ENCODE measurements at regions not wholly inside any gene's neighbourhood (a gene's known extent, or its start where the extent isn't known, plus 50 kb on each side); places are given as distances from the start of the nearest gene placed in this dataset.

DNA sequence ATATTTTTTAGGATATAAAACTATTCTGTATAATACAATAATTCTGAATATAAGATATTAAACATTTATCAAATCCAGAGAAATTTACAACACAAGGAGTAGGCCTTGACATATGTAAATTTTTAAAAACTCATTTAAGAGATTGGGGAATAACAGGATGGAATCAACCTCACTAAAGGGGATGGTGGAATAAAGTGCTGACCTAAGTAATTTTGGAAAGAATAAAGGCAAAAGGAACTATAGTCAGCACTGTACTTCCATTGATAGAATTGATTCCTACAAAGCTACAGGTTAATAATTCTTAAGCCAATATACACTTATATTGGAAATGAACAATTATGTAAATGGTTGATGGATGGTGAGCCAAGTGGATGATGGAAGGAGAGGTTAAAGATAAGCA, 549.3 kb downstream of the TBL1XR1 start:
- DNase-seq = no peak
- Histone ChIP-seq H3K27me3 (no peaks in the 10 kb centered on the region), H3K27ac (no peak overlapping the region), H3K4me3 (no peak overlapping the region), H3K9me3 (replicated peaks in 1 of 3) (no peaks in the 10 kb centered on the region), H3K4me1 (replicated peaks in 1 of 2) (no peaks in the 10 kb centered on the region), H3K36me3 (replicated peaks in 1 of 2) (no peaks in the 10 kb centered on the region)
- intact Hi-C loops (cut with DNase I) = no loop called here
- TF ChIP-seq POLR2A (IDR thresholded peaks at IDR 0.05) = no peak
- TF ChIP-seq, protein P1, sequence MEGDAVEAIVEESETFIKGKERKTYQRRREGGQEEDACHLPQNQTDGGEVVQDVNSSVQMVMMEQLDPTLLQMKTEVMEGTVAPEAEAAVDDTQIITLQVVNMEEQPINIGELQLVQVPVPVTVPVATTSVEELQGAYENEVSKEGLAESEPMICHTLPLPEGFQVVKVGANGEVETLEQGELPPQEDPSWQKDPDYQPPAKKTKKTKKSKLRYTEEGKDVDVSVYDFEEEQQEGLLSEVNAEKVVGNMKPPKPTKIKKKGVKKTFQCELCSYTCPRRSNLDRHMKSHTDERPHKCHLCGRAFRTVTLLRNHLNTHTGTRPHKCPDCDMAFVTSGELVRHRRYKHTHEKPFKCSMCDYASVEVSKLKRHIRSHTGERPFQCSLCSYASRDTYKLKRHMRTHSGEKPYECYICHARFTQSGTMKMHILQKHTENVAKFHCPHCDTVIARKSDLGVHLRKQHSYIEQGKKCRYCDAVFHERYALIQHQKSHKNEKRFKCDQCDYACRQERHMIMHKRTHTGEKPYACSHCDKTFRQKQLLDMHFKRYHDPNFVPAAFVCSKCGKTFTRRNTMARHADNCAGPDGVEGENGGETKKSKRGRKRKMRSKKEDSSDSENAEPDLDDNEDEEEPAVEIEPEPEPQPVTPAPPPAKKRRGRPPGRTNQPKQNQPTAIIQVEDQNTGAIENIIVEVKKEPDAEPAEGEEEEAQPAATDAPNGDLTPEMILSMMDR (IDR thresholded peaks at IDR 0.05) = no peak

GRCh38 chr3:176633511-176633910, 563.8 kb downstream of the TBL1XR1 start:
- TF ChIP-seq, protein P1 (IDR thresholded peaks at IDR 0.05) = no peak
- no peak for TF ChIP-seq POLR2A (IDR thresholded peaks at IDR 0.05)
- Histone ChIP-seq H3K27me3 (no peaks in the 10 kb centered on the region), H3K4me1 (replicated peaks in 1 of 2) (no peaks in the 10 kb centered on the region), H3K36me3 (replicated peaks in 1 of 2) (no peaks in the 10 kb centered on the region), H3K4me3 (no peak overlapping the region), H3K9me3 (replicated peaks in 1 of 3) (no peaks in the 10 kb centered on the region), H3K27ac (no peak overlapping the region)
- intact Hi-C loops (cut with DNase I) = no loop called here
- 46 to 64% (median 51%) methylated on average over 2 of the region's 2 CpGs for WGBS, 4 donors
- DNase-seq = no peak

GRCh38 chr3:176632925-176633324, 564.4 kb downstream of the TBL1XR1 start:
- DNase-seq = no peak
- no peak overlapping the region for H3K4me3 ChIP-seq
- TF ChIP-seq POLR2A (IDR thresholded peaks at IDR 0.05) = no peak
- TF ChIP-seq, protein P1 (IDR thresholded peaks at IDR 0.05) = no peak
- WGBS, 4 donors = 68 to 83% (median 78%) methylated on average over 6 of the region's 6 CpGs
- no peaks in the 10 kb centered on the region for H3K9me3 ChIP-seq (replicated peaks in 1 of 3)
- H3K4me1 ChIP-seq (replicated peaks in 1 of 2) = no peaks in the 10 kb centered on the region
- H3K27ac ChIP-seq = no peak overlapping the region
- intact Hi-C loops (cut with DNase I) = no loop called here
- no peaks in the 10 kb centered on the region for H3K36me3 ChIP-seq (replicated peaks in 1 of 2)
- H3K27me3 ChIP-seq = no peaks in the 10 kb centered on the region

DNA sequence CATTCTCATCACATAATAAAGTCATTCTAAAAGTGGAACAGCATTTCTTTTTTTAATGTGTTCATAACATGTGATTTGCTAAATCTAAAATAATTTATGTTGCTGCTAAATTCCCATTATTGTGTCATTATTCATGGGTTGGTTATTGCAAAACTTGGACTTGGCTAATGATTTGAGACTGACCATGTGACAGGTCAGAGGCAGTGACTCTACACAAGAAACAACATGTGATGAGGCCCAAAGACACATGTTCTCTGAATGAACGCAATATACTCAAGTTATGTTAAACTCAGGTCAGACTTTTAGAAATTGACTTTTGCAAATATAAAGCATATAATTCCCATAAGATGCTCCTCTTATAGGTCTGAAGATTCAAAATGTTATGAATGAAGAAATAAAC, 566.1 kb downstream of the TBL1XR1 start:
- Histone ChIP-seq H3K27ac (no peak overlapping the region), H3K4me1 (replicated peaks in 1 of 2) (no peaks in the 10 kb centered on the region), H3K9me3 (replicated peaks in 1 of 3) (no peaks in the 10 kb centered on the region), H3K4me3 (no peak overlapping the region), H3K27me3 (no peaks in the 10 kb centered on the region), H3K36me3 (replicated peaks in 1 of 2) (no peaks in the 10 kb centered on the region)
- intact Hi-C loops (cut with DNase I) = no loop called here
- WGBS, 4 donors = 83 to 97% (median 91%) methylated on average over 1 of the region's 1 CpG
- TF ChIP-seq, protein P1 (IDR thresholded peaks at IDR 0.05) = no peak
- no peak for TF ChIP-seq POLR2A (IDR thresholded peaks at IDR 0.05)
- no peak for DNase-seq
